ENCODE measurements at regions not wholly inside any gene's neighbourhood (a gene's known extent, or its start where the extent isn't known, plus 50 kb on each side); places are given as distances from the start of the nearest gene placed in this dataset.

DNA sequence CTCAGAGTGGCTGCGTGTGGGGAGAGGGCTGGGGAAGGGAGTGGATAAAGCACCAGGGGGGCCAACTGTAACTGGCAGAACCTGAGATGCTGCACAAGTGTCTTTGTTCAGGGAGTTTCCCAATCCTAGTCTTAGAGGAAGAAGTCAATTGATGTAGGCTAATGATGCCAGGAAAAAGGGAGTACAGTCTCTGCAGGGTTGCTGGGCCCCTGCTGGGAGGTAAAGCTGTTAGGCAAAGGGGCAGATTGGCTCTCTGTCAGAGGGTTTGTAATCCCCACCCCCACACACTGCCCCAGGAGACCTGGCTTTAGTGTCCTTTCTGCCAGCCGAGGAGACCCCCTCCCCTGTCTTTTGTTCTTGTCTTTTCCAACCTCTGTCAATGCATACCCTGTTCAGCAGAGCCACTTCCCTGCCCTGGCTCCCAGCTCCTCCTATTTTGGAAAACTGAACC, 178.4 kb downstream of the KCNA5 start:
- TF ChIP-seq GATA2 (IDR thresholded peaks at IDR 0.05; ENCODE audit: low read depth, low read length): no peak

- TF ChIP-seq GATA3 (IDR thresholded peaks at IDR 0.05; ENCODE audit: low read depth, low read length): no peak
- TF ChIP-seq GATA2 (IDR thresholded peaks at IDR 0.05; ENCODE audit: low read depth, low read length): no peak
Measured at GRCh38 chr12:5222729-5223128, 179.1 kb downstream of the KCNA5 start.

- no peak for TF ChIP-seq GATA2 (IDR thresholded peaks at IDR 0.05; ENCODE audit: low read depth, low read length)
- TF ChIP-seq GATA3 (IDR thresholded peaks at IDR 0.05; ENCODE audit: low read depth, low read length): no peak
Measured at GRCh38 chr12:5223881-5224280, 180.2 kb downstream of the KCNA5 start.

GRCh38 chr12:5226581-5226980, 182.9 kb downstream of the KCNA5 start:
- TF ChIP-seq GATA2 (IDR thresholded peaks at IDR 0.05; ENCODE audit: low read depth, low read length) (no peak), GATA3 (IDR thresholded peaks at IDR 0.05; ENCODE audit: low read depth, low read length) (no peak)

GRCh38 chr12:5227708-5228373, 184.2 kb downstream of the KCNA5 start:
- no peak for TF ChIP-seq GATA3 (IDR thresholded peaks at IDR 0.05; ENCODE audit: low read depth, low read length)

GRCh38 chr12:5230156-5230555, 186.5 kb downstream of the KCNA5 start:
- no peak for TF ChIP-seq GATA2 (IDR thresholded peaks at IDR 0.05; ENCODE audit: low read depth, low read length)
- no peak for TF ChIP-seq GATA3 (IDR thresholded peaks at IDR 0.05; ENCODE audit: low read depth, low read length)

GRCh38 chr12:5230861-5231260, 187.2 kb downstream of the KCNA5 start:
- TF ChIP-seq GATA2 (IDR thresholded peaks at IDR 0.05; ENCODE audit: low read depth, low read length) (no peak), GATA3 (IDR thresholded peaks at IDR 0.05; ENCODE audit: low read depth, low read length) (no peak)

- no peak for TF ChIP-seq GATA2 (IDR thresholded peaks at IDR 0.05; ENCODE audit: low read depth, low read length)
- no peak for TF ChIP-seq GATA3 (IDR thresholded peaks at IDR 0.05; ENCODE audit: low read depth, low read length)
Measured at GRCh38 chr12:5232291-5232690, 188.6 kb downstream of the KCNA5 start.

- TF ChIP-seq GATA3 (IDR thresholded peaks at IDR 0.05; ENCODE audit: low read depth, low read length) (no peak), GATA2 (IDR thresholded peaks at IDR 0.05; ENCODE audit: low read depth, low read length) (no peak)
Measured at GRCh38 chr12:5232826-5233500, 189.3 kb downstream of the KCNA5 start.

GRCh38 chr12:5236022-5236640, 192.5 kb downstream of the KCNA5 start:
- no peak for TF ChIP-seq GATA2 (IDR thresholded peaks at IDR 0.05; ENCODE audit: low read depth, low read length)
- no peak for TF ChIP-seq GATA3 (IDR thresholded peaks at IDR 0.05; ENCODE audit: low read depth, low read length)

DNA sequence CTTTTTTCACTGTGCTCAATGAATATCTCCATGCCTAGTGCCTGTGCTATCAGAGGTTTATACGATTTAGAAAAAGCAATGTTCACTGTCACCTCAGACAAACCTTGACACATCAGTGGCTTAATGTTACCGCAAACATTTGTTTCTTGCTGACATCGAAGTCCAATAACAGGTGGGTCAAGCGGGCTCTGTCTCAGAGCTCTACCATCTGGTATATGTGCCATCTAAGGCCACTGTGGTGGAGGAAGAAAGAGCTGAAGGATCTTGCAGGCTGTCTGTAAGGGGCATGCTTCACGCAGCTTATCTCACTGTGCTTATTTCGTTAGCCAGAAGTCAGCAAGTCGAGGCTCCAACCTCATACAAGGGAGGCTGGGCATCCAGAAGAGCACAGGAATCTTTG, 189.5 kb upstream of the NTF3 start:
- TF ChIP-seq GATA2 (IDR thresholded peaks at IDR 0.05; ENCODE audit: low read depth, low read length) (no peak), GATA3 (IDR thresholded peaks at IDR 0.05; ENCODE audit: low read depth, low read length) (no peak)

DNA sequence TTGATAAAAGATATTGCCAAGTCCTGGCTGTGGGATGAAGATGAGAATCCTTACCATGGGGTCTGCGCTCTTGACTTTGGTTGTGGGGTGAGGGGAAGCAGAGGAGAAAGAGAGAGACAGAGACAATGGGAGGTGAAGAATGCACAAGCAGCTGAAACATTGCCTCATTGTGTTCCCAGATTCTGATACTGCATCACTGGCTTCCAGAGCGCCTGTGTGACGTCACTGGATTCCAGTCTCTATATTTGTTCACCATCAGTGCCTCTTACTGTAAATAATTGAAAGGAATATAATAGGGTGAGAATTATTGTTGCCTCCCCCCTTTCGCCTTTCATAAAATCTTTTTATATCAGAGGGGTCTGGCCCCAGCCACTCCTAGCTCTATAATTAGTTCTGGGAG, 188.9 kb upstream of the NTF3 start:
- no peak for TF ChIP-seq GATA3 (IDR thresholded peaks at IDR 0.05; ENCODE audit: low read depth, low read length)
- TF ChIP-seq GATA2 (IDR thresholded peaks at IDR 0.05; ENCODE audit: low read depth, low read length): no peak

- TF ChIP-seq GATA2 (IDR thresholded peaks at IDR 0.05; ENCODE audit: low read depth, low read length): no peak
- TF ChIP-seq GATA3 (IDR thresholded peaks at IDR 0.05; ENCODE audit: low read depth, low read length): no peak
Measured at GRCh38 chr12:5244513-5244972, 187.4 kb upstream of the NTF3 start.

GRCh38 chr12:5246196-5246595, 185.7 kb upstream of the NTF3 start:
- TF ChIP-seq GATA2 (IDR thresholded peaks at IDR 0.05; ENCODE audit: low read depth, low read length) (no peak), GATA3 (IDR thresholded peaks at IDR 0.05; ENCODE audit: low read depth, low read length) (no peak)

DNA sequence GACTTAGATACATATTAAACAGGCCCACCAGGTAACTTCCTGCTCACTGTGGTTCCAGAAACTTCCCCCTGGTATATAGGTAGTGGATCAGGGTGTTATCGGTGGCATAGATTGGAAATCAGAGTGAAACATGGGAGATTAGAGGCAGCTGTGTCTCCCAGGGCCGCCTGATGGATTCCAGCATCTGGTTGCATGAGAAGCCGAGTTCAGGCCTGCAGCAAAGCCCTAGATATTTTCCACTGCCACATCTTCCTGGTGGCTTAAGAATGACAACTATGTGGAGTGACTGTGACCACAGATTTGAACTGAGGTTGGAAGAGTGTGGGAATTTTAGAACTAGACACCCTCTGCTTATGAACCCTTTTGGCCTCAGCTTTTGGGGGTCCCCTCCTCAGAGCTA, 184.8 kb upstream of the NTF3 start:
- TF ChIP-seq GATA3 (IDR thresholded peaks at IDR 0.05; ENCODE audit: low read depth, low read length) (no peak), GATA2 (IDR thresholded peaks at IDR 0.05; ENCODE audit: low read depth, low read length) (no peak)
